CD4-positive, alpha-beta T cell treated with Interleukin-15 for 4 hours (primary cell): ENCODE measurements at regions not wholly inside any gene's neighbourhood (a gene's known extent, or its start where the extent isn't known, plus 50 kb on each side); places are given as distances from the start of the nearest gene placed in this dataset.
"Not testable (repeated sequence)": the region's sequence is repeated elsewhere in the genome, so short reads cannot be mapped to it uniquely, and the experiment has no call there.

ENCODE experiments used
- DNase-seq: peaks from one replicate; pipeline ENCODE4 v3.0.0-alpha.2; 2020; ENCODE audit warnings: low spot score

DNA sequence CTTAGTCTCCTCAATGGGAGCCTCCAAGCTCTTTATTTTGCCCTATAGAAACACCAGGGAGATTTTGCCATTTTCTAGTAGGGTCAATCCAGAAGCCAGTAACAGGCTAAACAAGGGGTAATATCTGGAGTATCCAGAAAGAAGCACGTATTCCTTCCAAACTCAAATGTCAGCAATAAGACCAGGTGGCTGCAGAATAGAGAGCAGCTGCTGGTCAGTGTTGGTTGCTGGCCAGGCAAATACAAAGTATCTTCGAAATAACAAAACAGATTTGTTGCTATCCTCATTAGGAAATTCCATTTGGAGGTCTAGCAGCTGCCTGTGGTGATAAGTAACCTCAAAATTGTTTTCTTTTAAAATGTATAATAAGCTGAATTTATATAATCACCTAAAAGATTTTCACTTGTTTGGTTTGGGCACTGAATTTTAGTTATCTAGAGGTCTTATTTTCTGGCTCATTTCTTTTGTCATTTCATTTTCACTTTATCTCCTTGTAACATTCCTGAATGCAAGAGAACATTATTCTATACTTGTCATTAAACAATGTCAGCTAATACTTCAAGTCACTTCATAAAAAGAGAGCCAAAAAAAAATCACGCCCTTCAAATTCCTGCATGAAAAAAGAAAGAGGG, 320.6 kb downstream of the DTHD1 start:
- DNase-seq, result no peak

DNA sequence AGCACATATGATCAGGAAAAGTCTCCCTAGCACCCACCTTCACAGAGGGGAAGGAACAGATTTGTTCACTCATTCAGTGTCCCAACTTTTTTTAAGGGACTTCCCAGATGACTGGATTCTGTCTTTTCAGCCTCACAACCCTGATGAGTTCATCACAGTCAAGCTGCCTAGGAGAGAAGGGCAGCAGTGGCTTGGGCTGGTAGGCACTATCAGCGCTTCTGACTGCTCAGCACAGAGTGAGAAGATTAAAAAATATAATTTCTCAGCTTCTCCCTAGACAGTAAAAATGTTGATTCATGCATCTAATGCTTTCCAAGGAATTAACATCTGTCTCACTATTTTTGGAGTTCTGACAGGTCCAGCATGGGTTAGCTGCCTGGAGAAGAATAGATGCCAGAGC, 328.2 kb downstream of the DTHD1 start:
- no peak for DNase-seq

- no peak for DNase-seq
Observed at GRCh38 chr4:36610628-36611027, 329.2 kb downstream of the DTHD1 start.

DNA sequence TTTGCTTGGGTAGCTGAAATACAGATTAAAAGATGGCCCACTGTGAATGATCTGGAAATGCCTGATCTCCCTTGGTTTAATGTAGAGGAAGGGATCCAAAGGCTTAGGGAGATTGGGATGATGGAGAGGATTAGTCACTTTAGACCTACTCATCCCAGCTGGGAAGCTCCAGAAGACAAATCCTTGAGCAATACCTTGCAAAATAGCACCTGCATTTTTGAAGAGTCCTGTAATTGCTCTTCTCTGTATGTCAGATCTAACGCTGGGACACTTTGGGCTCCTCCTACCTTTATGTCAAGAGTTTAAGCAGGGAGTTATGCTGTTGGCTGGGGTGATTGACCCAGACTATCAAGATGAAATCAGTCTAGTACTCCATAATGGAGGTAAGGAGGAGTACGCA, 331.7 kb downstream of the DTHD1 start:
- not testable (repeated sequence) for DNase-seq

- DNase-seq, result no peak
Observed at GRCh38 chr4:36614011-36614410, 332.6 kb downstream of the DTHD1 start.

- DNase-seq, result no peak
Observed at GRCh38 chr4:36618102-36618501, 336.7 kb downstream of the DTHD1 start.

DNA sequence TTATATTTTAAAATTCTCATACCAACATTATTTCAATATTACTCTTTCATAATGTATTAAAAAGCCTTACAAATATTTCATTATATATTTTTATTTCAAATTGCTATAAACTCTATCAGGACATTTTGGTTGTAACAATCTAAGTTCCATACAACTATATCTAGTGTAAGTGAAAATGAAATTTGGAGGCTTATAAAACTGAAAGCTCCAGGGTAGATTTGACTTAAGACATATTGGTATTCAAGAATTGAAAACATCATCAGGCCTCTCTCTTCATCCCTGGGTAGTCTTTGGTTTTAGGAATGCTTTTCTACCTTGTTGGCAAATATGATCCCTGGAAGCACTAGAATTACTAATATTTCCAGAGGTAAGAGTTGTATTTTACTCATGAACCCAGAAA, 342.6 kb downstream of the DTHD1 start:
- DNase-seq, result no peak

DNA sequence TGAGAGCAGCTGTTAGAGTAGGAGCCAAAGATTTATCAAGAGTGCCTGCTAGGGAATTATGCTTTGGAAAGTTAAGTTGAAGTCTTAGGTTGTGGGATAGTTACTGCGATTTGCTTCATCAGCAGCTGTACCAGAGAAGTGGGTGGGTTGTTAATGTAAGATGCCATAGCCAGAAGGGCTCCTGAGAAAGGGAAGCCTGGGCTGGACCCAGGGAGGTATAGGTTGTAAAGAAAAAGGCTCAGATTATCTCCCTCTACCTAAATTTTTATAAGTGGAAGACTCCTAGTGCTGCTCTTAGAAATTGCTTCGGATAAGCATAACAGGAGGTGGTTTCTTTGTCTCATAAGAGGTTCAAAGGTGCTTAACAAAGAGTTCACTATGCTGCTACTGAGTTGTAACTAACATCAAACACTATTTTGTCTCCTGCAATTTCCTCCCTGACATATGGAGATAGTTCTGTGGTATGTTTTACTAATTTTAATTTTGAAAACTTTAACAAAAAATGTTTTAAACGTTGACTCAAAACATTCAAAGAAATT, 356.9 kb downstream of the DTHD1 start:
- DNase-seq, result no peak

- DNase-seq, result no peak
Observed at GRCh38 chr4:36640876-36641275, 359.5 kb downstream of the DTHD1 start.

DNA sequence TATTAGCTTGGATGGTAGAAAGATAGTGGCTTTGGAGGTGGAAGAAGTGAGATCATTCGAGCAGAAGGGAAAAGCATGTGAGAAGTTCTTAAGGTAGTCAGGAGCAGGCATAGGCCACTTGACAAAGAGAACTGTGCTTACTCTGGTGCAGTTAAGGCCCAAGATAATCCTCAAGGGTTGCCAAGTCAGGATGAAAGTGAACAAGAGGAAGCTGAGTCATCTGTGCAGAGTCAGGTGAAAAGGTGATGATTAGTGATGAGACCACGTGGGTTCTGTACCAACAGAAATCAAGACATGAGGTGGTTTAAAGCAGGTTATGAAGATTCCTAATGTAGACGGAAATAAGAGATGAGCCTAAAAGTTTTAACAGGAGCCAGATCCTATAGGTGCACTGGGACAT, 369.8 kb downstream of the DTHD1 start:
- no peak for DNase-seq

DNA sequence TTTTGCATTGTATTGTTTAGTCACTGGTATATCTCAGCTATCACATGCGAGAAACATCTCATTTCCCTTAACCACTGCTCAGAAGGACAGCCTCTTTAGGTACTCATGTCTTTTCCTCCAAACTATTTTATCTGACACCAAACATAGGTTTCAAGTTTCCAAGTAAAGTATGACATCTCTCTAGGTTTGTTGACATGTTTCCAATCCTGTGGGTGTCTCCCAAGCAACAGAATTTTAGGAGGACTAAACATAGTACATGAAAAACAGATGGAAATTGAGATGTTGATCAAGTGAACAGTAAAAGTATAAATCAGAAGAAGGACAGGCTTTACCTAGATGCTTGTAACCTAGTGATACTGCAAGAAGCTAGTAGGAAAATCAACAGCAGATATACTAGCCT, 371.4 kb downstream of the DTHD1 start:
- no peak for DNase-seq

GRCh38 chr4:36665985-36666527, 384.6 kb downstream of the DTHD1 start:
- DNase-seq, result no peak

GRCh38 chr4:36675436-36675835, 394.0 kb downstream of the DTHD1 start:
- DNase-seq, result no peak

DNA sequence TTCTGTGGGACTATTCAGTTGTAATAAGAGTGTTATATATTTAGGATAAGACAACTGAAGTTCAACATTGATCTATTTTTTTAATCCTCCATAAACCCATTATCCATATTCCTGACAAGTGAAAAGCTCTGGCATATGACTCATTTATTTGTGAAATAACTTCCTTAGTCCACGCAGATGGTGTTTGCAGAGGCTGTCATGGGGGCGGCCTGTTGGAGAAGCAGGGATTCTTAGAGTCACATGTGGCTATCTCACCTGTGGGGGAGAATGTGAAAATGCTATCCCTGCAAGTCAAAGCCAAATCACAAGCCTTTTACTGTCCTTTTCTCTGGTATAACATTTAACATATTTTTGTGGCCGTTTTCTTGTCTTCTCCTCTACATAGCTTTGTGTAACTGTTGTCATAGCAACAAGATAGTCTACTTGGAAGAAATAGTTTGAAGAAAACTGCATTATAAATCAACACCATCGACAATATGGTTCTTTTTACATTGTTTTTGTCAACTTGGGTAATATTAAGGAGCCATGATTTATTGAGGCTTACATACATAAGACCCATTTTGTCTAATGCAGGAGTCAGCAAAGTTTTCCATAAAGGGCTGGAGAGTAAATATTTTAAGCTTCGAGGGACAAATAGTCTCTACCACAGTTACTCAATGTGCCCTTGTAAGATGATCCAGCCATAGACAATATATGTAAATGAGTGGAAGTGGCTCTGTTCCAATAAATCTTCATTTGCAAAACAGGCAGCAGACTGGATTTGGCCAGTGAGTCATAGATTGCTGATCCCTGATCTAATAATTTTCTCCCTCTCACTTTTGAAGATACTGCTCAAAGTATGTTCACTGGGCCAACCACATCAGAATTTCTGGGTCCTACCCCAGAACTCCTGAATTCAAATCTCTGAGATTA, 395.0 kb downstream of the DTHD1 start:
- DNase-seq, result no peak

- DNase-seq, result no peak
Observed at GRCh38 chr4:36677112-36677511, 395.7 kb downstream of the DTHD1 start.

DNA sequence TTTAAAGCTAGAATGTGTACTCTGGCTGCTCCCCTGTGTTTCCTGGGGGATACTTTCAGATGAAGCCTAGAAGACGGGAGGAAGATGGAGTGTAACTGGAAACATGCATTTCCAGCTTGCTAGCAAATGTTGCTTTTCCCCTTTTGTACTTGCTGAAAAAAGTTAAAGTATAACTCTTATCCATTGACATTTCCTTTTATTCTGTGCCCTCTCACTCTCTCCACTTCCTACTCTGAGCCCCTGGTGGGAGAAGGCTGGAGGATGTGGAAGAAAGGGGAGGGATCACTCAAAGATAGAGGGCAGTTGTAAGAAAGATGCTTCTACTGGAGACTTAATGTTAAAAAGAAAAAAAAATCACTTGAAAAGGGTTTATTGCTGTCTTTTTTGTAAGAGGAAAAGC, 396.5 kb downstream of the DTHD1 start:
- DNase-seq, result no peak

GRCh38 chr4:36687681-36688080, 406.3 kb downstream of the DTHD1 start:
- no peak for DNase-seq

- no peak for DNase-seq
Observed at GRCh38 chr4:36692586-36692985, 411.2 kb downstream of the DTHD1 start.

- no peak for DNase-seq
Observed at GRCh38 chr4:36702245-36702644, 420.8 kb downstream of the DTHD1 start.

GRCh38 chr4:36704289-36704688, 422.9 kb downstream of the DTHD1 start:
- DNase-seq, result no peak

- DNase-seq, result no peak
Observed at GRCh38 chr4:36709991-36710390, 428.6 kb downstream of the DTHD1 start.

DNA sequence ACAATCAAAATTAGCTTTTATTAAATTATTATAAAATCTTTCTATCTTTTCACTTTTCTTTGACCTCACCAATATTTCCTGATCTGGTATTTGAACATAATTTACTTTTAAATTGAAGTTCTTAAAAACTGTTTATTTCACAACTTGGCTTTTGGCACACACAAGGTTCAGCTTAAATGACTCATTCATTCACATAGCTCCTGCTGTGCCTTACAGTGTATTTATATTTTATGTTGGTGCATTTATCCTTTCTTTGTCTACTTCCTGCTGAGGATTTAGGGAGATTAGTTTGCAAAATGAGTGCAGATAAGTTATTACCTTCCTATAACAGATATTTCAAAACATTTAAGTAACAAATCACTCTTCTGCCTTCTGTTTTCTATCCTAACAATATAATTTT, 430.6 kb downstream of the DTHD1 start:
- no peak for DNase-seq

DNA sequence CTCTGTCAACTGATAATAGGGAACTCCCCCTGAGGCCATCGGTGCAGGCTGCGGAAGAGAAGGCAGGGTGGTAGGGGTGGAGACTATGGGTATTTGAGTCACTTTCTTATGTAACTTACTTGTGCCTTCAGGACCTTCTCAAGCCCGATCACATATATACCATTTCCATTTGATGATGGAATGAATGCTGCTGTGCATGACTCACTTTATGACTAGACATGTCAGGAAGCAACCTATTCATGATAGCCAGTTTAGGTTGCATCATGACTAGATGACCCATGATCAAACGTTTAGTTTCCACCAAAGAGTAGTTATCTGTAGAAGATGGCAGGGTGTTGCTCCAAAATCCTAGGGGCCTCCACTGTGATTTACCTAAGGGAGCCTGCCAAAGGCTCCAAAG, 435.5 kb downstream of the DTHD1 start:
- no peak for DNase-seq
